GM23338 (cell line): ENCODE measurements at regions not wholly inside any gene's neighbourhood (a gene's known extent, or its start where the extent isn't known, plus 50 kb on each side); places are given as distances from the start of the nearest gene placed in this dataset.

Experiments used
- CREB1 ChIP-seq: fragments of 250-450 bp; sonication (Bioruptor Pico); IDR thresholded peaks from 2 replicates; pipeline ENCODE4 v1.5.0; 2020; ENCODE audit warnings: low read depth, mild to moderate bottlenecking, moderate library complexity
- CTCF ChIP-seq, 2 experiments: fragments of 200-600 bp in 1 of 2; sonication (generic) in 1 of 2; conservative IDR thresholded peaks; 2 replicates each; pipeline versions ENCODE4 v1.5.1 to v1.6.1; 2016 to 2017; ENCODE audit warnings: antibody characterized with exemption in 2 of 2, low read depth in 2 of 2, mild to moderate bottlenecking in 2 of 2, moderate library complexity in 1 of 2
- ETS1 ChIP-seq: IDR thresholded peaks from 2 replicates; pipeline ENCODE4 v1.6.1; 2016; ENCODE audit warnings: antibody characterized with exemption
- EZH2 ChIP-seq: fragments of 200-600 bp; sonication (generic); IDR thresholded peaks from one replicate; pipeline ENCODE4 v1.8.0; 2017; ENCODE audit warnings: antibody characterized with exemption, mild to moderate bottlenecking, low read depth; ENCODE audit not compliant: unreplicated experiment
- POLR2AphosphoS5 ChIP-seq: IDR thresholded peaks from 2 replicates; pipeline ENCODE4 v1.6.1; 2016; ENCODE audit warnings: antibody characterized with exemption, low read depth
- REST ChIP-seq: IDR thresholded peaks from one replicate; pipeline ENCODE4 v1.6.1; 2018; ENCODE audit warnings: antibody characterized with exemption; ENCODE audit not compliant: unreplicated experiment

GRCh38 chrX:147533426-147533825, 378.3 kb upstream of the FMR1 start:
- TF ChIP-seq CTCF (conservative IDR thresholded peaks at IDR 0.05; ENCODE audit: low read depth in 2 of 2) (no peak), REST (no peak), ETS1 (no peak), POLR2AphosphoS5 (no peak), EZH2 (no peak), CREB1 (no peak)
